Mesendoderm (in vitro differentiated cells): ENCODE measurements at regions not wholly inside any gene's neighbourhood (a gene's known extent, or its start where the extent isn't known, plus 50 kb on each side); places are given as distances from the start of the nearest gene placed in this dataset.

Experiments used
- DNase-seq: peaks from one replicate; pipeline ENCODE4 v3.0.0; 2013
- H2AK5ac ChIP-seq: 2 replicates; pipeline ENCODE4 v1.6.1; 2013; ENCODE audit warnings: low read length, inconsistent platforms
- H2BK120ac ChIP-seq: 2 replicates; pipeline ENCODE4 v1.6.1; 2013; ENCODE audit warnings: low read depth, mild to moderate bottlenecking, low read length, moderate library complexity, mixed read lengths
- H2BK15ac ChIP-seq: replicated peaks from 2 replicates; pipeline ENCODE4 v1.6.1; 2013; ENCODE audit warnings: low read depth, mild to moderate bottlenecking, moderate library complexity
- H2BK5ac ChIP-seq: 2 replicates; pipeline ENCODE4 v1.6.1; 2013; ENCODE audit warnings: low read length, inconsistent platforms
- H3K18ac ChIP-seq: 2 replicates; pipeline ENCODE4 v1.6.1; 2013; ENCODE audit warnings: mild to moderate bottlenecking, low read length, mixed read lengths
- H3K23ac ChIP-seq: one replicate; pipeline ENCODE4 v1.6.1; 2013; ENCODE audit warnings: low read length
- H3K27ac ChIP-seq: 2 replicates; pipeline ENCODE4 v1.5.1; 2013; ENCODE audit warnings: low read depth, mild to moderate bottlenecking, inconsistent platforms, low read length, moderate library complexity
- H3K27me3 ChIP-seq: 2 replicates; pipeline ENCODE4 v1.6.1; 2013; ENCODE audit warnings: low read length, control low read depth, mild to moderate bottlenecking, inconsistent platforms; ENCODE audit not compliant: insufficient read depth, poor library complexity
- H3K36me3 ChIP-seq: 2 replicates; pipeline ENCODE4 v1.6.1; 2013; ENCODE audit warnings: low read length, inconsistent platforms; ENCODE audit not compliant: control insufficient read depth, insufficient read depth
- H3K4ac ChIP-seq: one replicate; pipeline ENCODE4 v1.6.1; 2013; ENCODE audit warnings: low read depth, mild to moderate bottlenecking, low read length, moderate library complexity
- H3K4me1 ChIP-seq: 2 replicates; pipeline ENCODE4 v1.6.1; 2013; ENCODE audit warnings: low read depth, low read length, inconsistent platforms; ENCODE audit not compliant: control insufficient read depth
- H3K4me2 ChIP-seq: 2 replicates; pipeline ENCODE4 v1.6.1; 2013; ENCODE audit warnings: low read length
- H3K4me3 ChIP-seq: 2 replicates; pipeline ENCODE4 v1.5.1; 2013; ENCODE audit warnings: mild to moderate bottlenecking, low read length
- H3K56ac ChIP-seq: one replicate; pipeline ENCODE4 v1.6.1; 2013; ENCODE audit warnings: low read length
- H3K79me1 ChIP-seq: 2 replicates; pipeline ENCODE4 v1.6.1; 2013; ENCODE audit warnings: low read length, inconsistent platforms
- H3K79me2 ChIP-seq: 2 replicates; pipeline ENCODE4 v1.6.1; 2013; ENCODE audit warnings: mild to moderate bottlenecking, low read length; ENCODE audit not compliant: control insufficient read depth, insufficient read depth
- H3K9ac ChIP-seq: 2 replicates; pipeline ENCODE4 v1.6.1; 2013; ENCODE audit warnings: low read length, inconsistent platforms
- H4K5ac ChIP-seq: one replicate; pipeline ENCODE4 v1.6.1; 2013; ENCODE audit warnings: low read length
- H4K8ac ChIP-seq: one replicate; pipeline ENCODE4 v1.6.1; 2013; ENCODE audit warnings: low read depth, mild to moderate bottlenecking, control low read depth, low read length, moderate library complexity
- WGBS: extraction: QIAGEN DNeasy Blood & Tissue Kit; methylation state at CpG from one replicate; pipeline ENCODE4 v1.1.7; 2013; ENCODE audit warnings: low lambda C conversion rate, missing lambda C conversion rate; ENCODE audit not compliant: insufficient coverage; ENCODE audit errors: extremely low coverage; 5-methylcytosine and 5-hydroxymethylcytosine counted together

DNA sequence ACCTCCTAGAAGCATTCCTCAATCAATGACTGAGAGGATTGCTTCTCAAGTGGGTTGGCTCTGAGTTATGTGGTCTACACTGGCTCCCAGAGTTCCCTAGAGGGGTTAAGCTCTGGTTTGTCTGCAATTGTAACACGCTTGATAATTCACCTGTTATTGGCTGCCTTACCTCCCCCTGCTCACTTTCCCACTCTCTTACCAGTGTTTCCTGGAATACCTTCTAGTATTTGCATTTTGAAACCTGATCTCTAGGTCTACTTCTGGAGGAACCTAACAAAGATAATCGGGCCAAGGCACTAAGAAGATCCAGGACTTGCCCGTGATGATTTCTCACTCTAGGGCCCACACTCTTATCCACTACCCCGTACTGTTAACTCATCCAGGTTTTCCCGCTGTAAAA is 110.1 kb upstream of the MAP3K1 start:
- Histone ChIP-seq H3K27me3 (no peaks in the 10 kb centered on the region), H2BK15ac (no peak overlapping the region), H3K79me1 (no peaks in the 10 kb centered on the region), H3K9ac (no peak overlapping the region), H3K23ac (no peak overlapping the region), H2BK120ac (no peak overlapping the region), H3K27ac (no peak overlapping the region), H3K4me1 (no peaks in the 10 kb centered on the region), H3K18ac (no peak overlapping the region), H3K4me2 (no peak overlapping the region), H4K5ac (no peak overlapping the region), H2BK5ac (no peak overlapping the region), H3K4me3 (no peak overlapping the region), H2AK5ac (no peak overlapping the region), H3K56ac (no peak overlapping the region), H3K36me3 (no peaks in the 10 kb centered on the region), H3K79me2 (no peaks in the 10 kb centered on the region), H4K8ac (no peak overlapping the region), H3K4ac (no peak overlapping the region)
- no CpG with 5 or more reads among the region's 5 CpGs for WGBS
- peak; percentile 16 for DNase-seq

- no CpG with 5 or more reads among the region's 2 CpGs for WGBS
- H2AK5ac ChIP-seq = no peak overlapping the region
Measured at GRCh38 chr5:56703952-56704351, 111.4 kb upstream of the MAP3K1 start.

GRCh38 chr5:56700711-56701110 is 114.6 kb upstream of the MAP3K1 start:
- Histone ChIP-seq H4K8ac (no peak overlapping the region), H3K56ac (no peak overlapping the region), H3K27me3 (no peaks in the 10 kb centered on the region), H3K79me1 (no peaks in the 10 kb centered on the region), H2BK15ac (no peak overlapping the region), H3K27ac (no peak overlapping the region), H3K9ac (no peak overlapping the region), H3K4me3 (no peak overlapping the region), H3K79me2 (no peaks in the 10 kb centered on the region), H2BK5ac (no peak overlapping the region), H4K5ac (no peak overlapping the region), H3K4me1 (peaks cover 8% of the 10 kb centered on the region), H2AK5ac (no peak overlapping the region), H3K18ac (no peak overlapping the region), H2BK120ac (no peak overlapping the region), H3K23ac (no peak overlapping the region), H3K36me3 (no peaks in the 10 kb centered on the region), H3K4me2 (no peak overlapping the region), H3K4ac (no peak overlapping the region)
- no CpG with 5 or more reads among the region's 4 CpGs for WGBS
- no peak for DNase-seq

More at GRCh38 chr5:56703952-56704351, 111.4 kb upstream of the MAP3K1 start:
- no peak overlapping the region for H3K56ac ChIP-seq
- no peak overlapping the region for H3K4me3 ChIP-seq
- H3K4me2 ChIP-seq = no peak overlapping the region
- no peak overlapping the region for H2BK5ac ChIP-seq
- no peaks in the 10 kb centered on the region for H3K36me3 ChIP-seq
- H3K27me3 ChIP-seq = no peaks in the 10 kb centered on the region
- no peak overlapping the region for H4K5ac ChIP-seq
- H3K79me1 ChIP-seq = no peaks in the 10 kb centered on the region
- H4K8ac ChIP-seq = no peak overlapping the region
- peaks cover 4% of the 10 kb centered on the region for H3K4me1 ChIP-seq
- DNase-seq = no peak
- H3K9ac ChIP-seq = no peak overlapping the region
- H3K79me2 ChIP-seq = no peaks in the 10 kb centered on the region
- H3K18ac ChIP-seq = no peak overlapping the region
- no peak overlapping the region for H2BK120ac ChIP-seq
- H3K23ac ChIP-seq = no peak overlapping the region
- H2BK15ac ChIP-seq = no peak overlapping the region
- H3K4ac ChIP-seq = no peak overlapping the region
- H3K27ac ChIP-seq = no peak overlapping the region

- Histone ChIP-seq H2BK120ac (no peak overlapping the region), H3K18ac (no peak overlapping the region), H3K9ac (no peak overlapping the region), H4K8ac (no peak overlapping the region), H3K79me2 (no peaks in the 10 kb centered on the region), H3K4me2 (no peak overlapping the region), H3K27me3 (no peaks in the 10 kb centered on the region), H2BK5ac (no peak overlapping the region), H3K4me1 (peaks cover 8% of the 10 kb centered on the region), H3K4me3 (no peak overlapping the region), H3K79me1 (no peaks in the 10 kb centered on the region), H2BK15ac (no peak overlapping the region), H3K23ac (no peak overlapping the region), H4K5ac (no peak overlapping the region), H2AK5ac (no peak overlapping the region), H3K4ac (no peak overlapping the region), H3K27ac (no peak overlapping the region), H3K36me3 (no peaks in the 10 kb centered on the region), H3K56ac (no peak overlapping the region)
- DNase-seq = no peak
- no CpG with 5 or more reads among the region's 8 CpGs for WGBS
Measured at GRCh38 chr5:56699538-56699937, 115.8 kb upstream of the MAP3K1 start.

GRCh38 chr5:56698463-56699381 is 116.6 kb upstream of the MAP3K1 start:
- Histone ChIP-seq H3K27me3 (no peaks in the 10 kb centered on the region), H3K27ac (no peak overlapping the region)
- WGBS = no CpG with 5 or more reads among the region's 5 CpGs

More at GRCh38 chr5:56698463-56699381, 116.6 kb upstream of the MAP3K1 start:
- Histone ChIP-seq H3K4me2 (no peak overlapping the region), H3K4me1 (peaks cover 8% of the 10 kb centered on the region), H3K79me2 (no peaks in the 10 kb centered on the region), H4K8ac (no peak overlapping the region), H3K36me3 (no peaks in the 10 kb centered on the region), H3K23ac (no peak overlapping the region), H4K5ac (no peak overlapping the region), H2BK5ac (no peak overlapping the region), H2BK15ac (no peak overlapping the region), H3K18ac (no peak overlapping the region), H2AK5ac (no peak overlapping the region), H3K4me3 (no peak overlapping the region), H3K4ac (no peak overlapping the region), H3K56ac (no peak overlapping the region), H3K79me1 (no peaks in the 10 kb centered on the region), H2BK120ac (no peak overlapping the region), H3K9ac (no peak overlapping the region)
- DNase-seq = peak; percentile 76
